Suprapubic skin (tissue), 4 donors: ENCODE measurements at regions not wholly inside any gene's neighbourhood (a gene's known extent, or its start where the extent isn't known, plus 50 kb on each side); places are given as distances from the start of the nearest gene placed in this dataset.

ENCODE experiments used
- DNase-seq, 2 donors: peaks; one replicate each; pipeline ENCODE4 v3.0.0-alpha.2; 2019; ENCODE audit warnings: low spot score in 2 of 2
- H3K27ac ChIP-seq: fragments of 200-600 bp; sonication (generic); one replicate; pipeline ENCODE4 v1.5.1; 2019
- H3K27me3 ChIP-seq: fragments of 200-600 bp; sonication (generic); one replicate; pipeline ENCODE4 v1.5.1; 2019
- H3K36me3 ChIP-seq: fragments of 200-600 bp; sonication (generic); one replicate; pipeline ENCODE4 v1.5.1; 2019
- H3K4me1 ChIP-seq: fragments of 200-600 bp; sonication (generic); one replicate; pipeline ENCODE4 v1.5.1; 2019
- H3K4me3 ChIP-seq: fragments of 200-600 bp; sonication (generic); one replicate; pipeline ENCODE4 v1.5.1; 2019; ENCODE audit warnings: mild to moderate bottlenecking
- H3K9me3 ChIP-seq: fragments of 200-600 bp; sonication (generic); one replicate; pipeline ENCODE4 v1.5.1; 2019
- EP300 ChIP-seq: sonication (generic); formaldehyde crosslinking; IDR thresholded peaks from one replicate; pipeline ENCODE4 v1.6.1; 2017; ENCODE audit warnings: antibody characterized with exemption
- POLR2A ChIP-seq, 2 donors: fragments of 450-650 bp; IDR thresholded peaks; one replicate each; pipeline ENCODE4 v1.6.1; 2017; ENCODE audit warnings: antibody characterized with exemption in 2 of 2, mild to moderate bottlenecking in 2 of 2, moderate library complexity in 2 of 2
- POLR2AphosphoS5 ChIP-seq, 3 donors: sonication (generic); formaldehyde crosslinking; IDR thresholded peaks; one replicate each; pipeline ENCODE4 v1.6.1; 2017; ENCODE audit warnings: antibody characterized with exemption in 3 of 3
- WGBS: methylation state at CpG from one replicate; pipeline ENCODE4 v1.1.5; 2018; 5-methylcytosine and 5-hydroxymethylcytosine counted together
- TF ChIP-seq, protein P1 (sequence below), 2 donors: fragments of 200-600 bp in 1 of 2; fragments of 450-650 bp in 1 of 2; sonication (generic) in 1 of 2; IDR thresholded peaks; one replicate each; pipeline ENCODE4 v1.5.1; 2016 to 2019; ENCODE audit warnings: antibody characterized with exemption in 2 of 2, mild to moderate bottlenecking in 1 of 2, moderate library complexity in 1 of 2

DNA sequence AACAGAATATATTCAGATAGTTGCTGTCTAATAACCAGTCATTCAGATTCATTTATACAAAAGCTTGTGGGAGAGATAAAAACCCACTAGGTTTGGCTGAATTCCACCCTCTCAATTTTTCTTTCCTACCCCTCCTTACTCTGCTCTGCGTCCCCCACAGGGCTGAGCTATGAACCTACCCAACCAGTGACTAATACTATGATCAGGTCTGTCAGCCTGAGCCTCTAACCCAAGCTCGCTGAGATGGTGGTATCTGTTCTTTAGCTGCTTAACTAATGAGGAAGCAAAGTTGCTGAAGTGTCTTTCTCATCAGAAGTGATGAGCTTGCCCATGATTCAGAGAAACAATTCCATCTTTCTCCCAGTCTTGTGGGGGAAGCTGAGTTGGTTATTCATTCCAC, 248.7 kb upstream of the GPR26 start:
- Histone ChIP-seq H3K9me3 (no peaks in the 10 kb centered on the region), H3K27ac (no peak overlapping the region), H3K27me3 (peaks cover 18% of the 10 kb centered on the region), H3K36me3 (no peaks in the 10 kb centered on the region), H3K4me3 (no peak overlapping the region), H3K4me1 (no peaks in the 10 kb centered on the region)
- 77% methylated on average over 2 of the region's 2 CpGs for WGBS
- no peak for DNase-seq
- TF ChIP-seq POLR2AphosphoS5 (IDR thresholded peaks at IDR 0.05) (no peak), POLR2A (IDR thresholded peaks at IDR 0.05) (no peak), EP300 (no peak)
- TF ChIP-seq, protein P1, sequence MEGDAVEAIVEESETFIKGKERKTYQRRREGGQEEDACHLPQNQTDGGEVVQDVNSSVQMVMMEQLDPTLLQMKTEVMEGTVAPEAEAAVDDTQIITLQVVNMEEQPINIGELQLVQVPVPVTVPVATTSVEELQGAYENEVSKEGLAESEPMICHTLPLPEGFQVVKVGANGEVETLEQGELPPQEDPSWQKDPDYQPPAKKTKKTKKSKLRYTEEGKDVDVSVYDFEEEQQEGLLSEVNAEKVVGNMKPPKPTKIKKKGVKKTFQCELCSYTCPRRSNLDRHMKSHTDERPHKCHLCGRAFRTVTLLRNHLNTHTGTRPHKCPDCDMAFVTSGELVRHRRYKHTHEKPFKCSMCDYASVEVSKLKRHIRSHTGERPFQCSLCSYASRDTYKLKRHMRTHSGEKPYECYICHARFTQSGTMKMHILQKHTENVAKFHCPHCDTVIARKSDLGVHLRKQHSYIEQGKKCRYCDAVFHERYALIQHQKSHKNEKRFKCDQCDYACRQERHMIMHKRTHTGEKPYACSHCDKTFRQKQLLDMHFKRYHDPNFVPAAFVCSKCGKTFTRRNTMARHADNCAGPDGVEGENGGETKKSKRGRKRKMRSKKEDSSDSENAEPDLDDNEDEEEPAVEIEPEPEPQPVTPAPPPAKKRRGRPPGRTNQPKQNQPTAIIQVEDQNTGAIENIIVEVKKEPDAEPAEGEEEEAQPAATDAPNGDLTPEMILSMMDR (IDR thresholded peaks at IDR 0.05), result no peak

DNA sequence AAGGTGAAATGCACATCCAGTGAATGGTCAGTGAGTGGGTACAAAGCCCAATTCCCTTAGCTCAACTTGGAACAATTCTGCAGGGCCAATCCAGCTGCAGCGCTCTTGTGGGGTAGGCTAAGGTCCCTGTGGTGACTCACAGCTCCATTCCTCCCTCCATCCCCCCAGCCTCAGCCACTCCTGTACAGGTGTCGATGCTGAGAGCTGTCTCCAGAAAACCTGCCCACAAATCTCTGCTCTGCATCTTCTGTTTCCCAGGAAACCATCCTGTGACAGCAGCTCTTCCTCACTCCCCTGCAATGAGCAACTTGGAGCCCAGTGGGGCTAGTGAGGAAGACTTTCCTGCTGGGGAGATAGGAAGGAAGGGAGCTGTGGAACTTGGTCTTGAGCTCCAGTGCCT, 244.7 kb upstream of the GPR26 start:
- Histone ChIP-seq H3K9me3 (no peaks in the 10 kb centered on the region), H3K27ac (no peak overlapping the region), H3K4me1 (no peaks in the 10 kb centered on the region), H3K4me3 (no peak overlapping the region), H3K36me3 (no peaks in the 10 kb centered on the region), H3K27me3 (peaks cover 44% of the 10 kb centered on the region)
- TF ChIP-seq POLR2A (IDR thresholded peaks at IDR 0.05) (no peak), EP300 (no peak), POLR2AphosphoS5 (IDR thresholded peaks at IDR 0.05) (no peak)
- TF ChIP-seq, protein P1 (IDR thresholded peaks at IDR 0.05), result no peak
- DNase-seq, result no peak
- 94% methylated on average over 2 of the region's 2 CpGs for WGBS

DNA sequence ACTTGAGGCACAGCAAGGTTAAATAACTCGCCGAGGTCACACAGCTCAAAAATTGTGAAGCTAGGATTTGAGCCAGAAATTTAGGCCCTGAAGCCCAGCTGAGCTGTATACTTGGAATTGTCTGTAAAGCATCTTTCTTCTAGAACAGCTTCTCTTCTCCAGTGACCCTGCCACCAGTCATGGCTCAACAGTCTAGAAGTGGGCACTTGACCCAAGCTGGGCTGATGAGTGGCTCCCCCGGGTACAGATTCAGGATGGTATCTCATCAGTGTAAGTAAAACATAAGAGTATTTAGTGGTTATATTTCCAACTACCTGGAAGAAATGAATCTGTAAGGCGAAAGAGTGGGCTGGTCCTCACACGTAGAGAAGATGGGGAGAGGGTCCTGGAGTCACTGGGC, 243.9 kb upstream of the GPR26 start:
- H3K4me3 ChIP-seq, result no peak overlapping the region
- peaks cover 44% of the 10 kb centered on the region for H3K27me3 ChIP-seq
- no peaks in the 10 kb centered on the region for H3K9me3 ChIP-seq
- H3K36me3 ChIP-seq, result no peaks in the 10 kb centered on the region
- WGBS, result 93% methylated on average over 5 of the region's 5 CpGs
- DNase-seq, result no peak
- no peak overlapping the region for H3K27ac ChIP-seq
- no peak for TF ChIP-seq POLR2AphosphoS5 (IDR thresholded peaks at IDR 0.05)
- TF ChIP-seq POLR2A (IDR thresholded peaks at IDR 0.05), result no peak
- no peak for TF ChIP-seq EP300
- TF ChIP-seq, protein P1 (IDR thresholded peaks at IDR 0.05), result no peak
- no peaks in the 10 kb centered on the region for H3K4me1 ChIP-seq

DNA sequence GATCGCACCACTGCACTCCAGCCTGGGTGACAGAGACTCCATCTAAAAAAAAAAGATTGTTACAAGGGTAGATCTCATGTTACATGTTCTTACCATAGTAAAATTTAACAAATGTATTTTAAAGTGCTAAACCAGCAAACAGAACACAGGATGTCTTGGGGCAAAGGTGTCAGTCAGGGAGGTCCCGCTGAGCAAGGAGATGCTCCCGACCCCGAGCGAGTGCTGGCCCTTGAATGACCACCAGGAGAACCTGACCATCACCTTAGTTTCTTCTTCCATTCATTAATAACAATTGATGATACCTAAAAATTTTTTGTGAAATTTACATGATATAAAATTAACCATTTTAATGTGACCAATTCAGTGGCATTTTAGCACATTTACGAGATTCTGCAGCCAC, 241.6 kb upstream of the GPR26 start:
- no peak for DNase-seq
- Histone ChIP-seq H3K27me3 (peaks cover 55% of the 10 kb centered on the region), H3K4me1 (no peaks in the 10 kb centered on the region), H3K27ac (no peak overlapping the region), H3K4me3 (no peak overlapping the region), H3K36me3 (no peaks in the 10 kb centered on the region), H3K9me3 (no peaks in the 10 kb centered on the region)
- TF ChIP-seq POLR2AphosphoS5 (IDR thresholded peaks at IDR 0.05) (no peak), POLR2A (IDR thresholded peaks at IDR 0.05) (no peak), EP300 (no peak)
- TF ChIP-seq, protein P1 (IDR thresholded peaks at IDR 0.05), result no peak
- 92% methylated on average over 6 of the region's 6 CpGs for WGBS

DNA sequence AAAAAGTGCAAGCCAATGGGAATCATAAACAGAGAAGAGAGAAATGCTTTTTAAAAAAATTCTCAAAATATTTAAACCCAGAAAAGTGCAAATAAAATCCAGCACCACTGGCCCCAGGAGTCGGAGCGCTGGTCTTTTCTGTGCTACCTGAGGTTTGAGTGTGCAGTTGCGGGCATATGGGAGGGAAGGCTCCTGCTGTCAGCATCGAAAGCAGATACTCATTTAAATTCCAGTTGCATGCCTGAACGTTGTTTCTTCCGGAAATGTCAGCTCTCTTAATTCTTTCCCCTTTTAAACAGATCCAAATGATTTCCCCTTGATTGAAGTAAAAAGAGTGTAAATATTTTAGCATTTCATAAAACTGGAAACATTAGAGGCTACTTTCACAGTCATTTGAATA, 240.5 kb upstream of the GPR26 start:
- no peak for DNase-seq
- Histone ChIP-seq H3K27me3 (peaks cover 63% of the 10 kb centered on the region), H3K27ac (no peak overlapping the region), H3K4me3 (no peak overlapping the region), H3K4me1 (no peaks in the 10 kb centered on the region), H3K9me3 (no peaks in the 10 kb centered on the region), H3K36me3 (no peaks in the 10 kb centered on the region)
- WGBS, result 45% methylated on average over 6 of the region's 6 CpGs
- TF ChIP-seq, protein P1 (IDR thresholded peaks at IDR 0.05), result no peak
- TF ChIP-seq POLR2AphosphoS5 (IDR thresholded peaks at IDR 0.05) (no peak), EP300 (no peak), POLR2A (IDR thresholded peaks at IDR 0.05) (no peak)
